Activated gamma-delta T cell treated with Interleukin-2 at 50 U/mL for 16 hours (primary cell): ENCODE measurements at regions not wholly inside any gene's neighbourhood (a gene's known extent, or its start where the extent isn't known, plus 50 kb on each side); places are given as distances from the start of the nearest gene placed in this dataset.

Source experiments
- DNase-seq: peaks from one replicate; pipeline ENCODE4 v3.0.0-alpha.2; 2020

- DNase-seq = no peak
These were observed 430.5 kb downstream of the HLX start for GRCh38 chr1:221309723-221310122.

- DNase-seq = no peak
These were observed 430.9 kb downstream of the HLX start for GRCh38 chr1:221310180-221310579.

- no peak for DNase-seq
These were observed 426.6 kb downstream of the DUSP10 start for GRCh38 chr1:221315330-221315729.

- DNase-seq = no peak
These were observed 425.3 kb downstream of the DUSP10 start for GRCh38 chr1:221316491-221317056.

- no peak for DNase-seq
These were observed 424.4 kb downstream of the DUSP10 start for GRCh38 chr1:221317537-221317936.

GRCh38 chr1:221327954-221328353 is 413.9 kb downstream of the DUSP10 start:
- no peak for DNase-seq

GRCh38 chr1:221328371-221328770 is 413.5 kb downstream of the DUSP10 start:
- no peak for DNase-seq

- no peak for DNase-seq
These were observed 410.4 kb downstream of the DUSP10 start for GRCh38 chr1:221331273-221332183.

GRCh38 chr1:221334062-221334461 is 407.8 kb downstream of the DUSP10 start:
- no peak for DNase-seq

- no peak for DNase-seq
These were observed 406.5 kb downstream of the DUSP10 start for GRCh38 chr1:221335161-221336101.

- DNase-seq = no peak
These were observed 405.8 kb downstream of the DUSP10 start for GRCh38 chr1:221336126-221336525.

- DNase-seq = no peak
These were observed 404.8 kb downstream of the DUSP10 start for GRCh38 chr1:221337106-221337505.

GRCh38 chr1:221343136-221343535 is 398.8 kb downstream of the DUSP10 start:
- no peak for DNase-seq

- DNase-seq = no peak
These were observed 398.3 kb downstream of the DUSP10 start for GRCh38 chr1:221343607-221344006.

- DNase-seq = no peak
These were observed 397.2 kb downstream of the DUSP10 start for GRCh38 chr1:221344693-221345092.

- no peak for DNase-seq
These were observed 394.2 kb downstream of the DUSP10 start for GRCh38 chr1:221347706-221348105.

GRCh38 chr1:221350091-221350490 is 391.8 kb downstream of the DUSP10 start:
- DNase-seq = no peak

GRCh38 chr1:221356693-221357092 is 385.2 kb downstream of the DUSP10 start:
- no peak for DNase-seq

GRCh38 chr1:221363039-221363438 is 378.9 kb downstream of the DUSP10 start:
- DNase-seq = no peak

- DNase-seq = no peak
These were observed 375.3 kb downstream of the DUSP10 start for GRCh38 chr1:221366495-221367110.

- DNase-seq = no peak
These were observed 370.2 kb downstream of the DUSP10 start for GRCh38 chr1:221371705-221372104.

- DNase-seq = no peak
These were observed 368.1 kb downstream of the DUSP10 start for GRCh38 chr1:221373795-221374194.

GRCh38 chr1:221376286-221376685 is 365.6 kb downstream of the DUSP10 start:
- DNase-seq = no peak
